HL-60 (cell line): ENCODE measurements at regions not wholly inside any gene's neighbourhood (a gene's known extent, or its start where the extent isn't known, plus 50 kb on each side); places are given as distances from the start of the nearest gene placed in this dataset.

Experiments
- POLR2AphosphoS5 ChIP-seq: IDR thresholded peaks from 2 replicates; pipeline ENCODE4 v1.6.1; 2012; ENCODE audit warnings: low read depth
- TF ChIP-seq, protein P1 (sequence below): IDR thresholded peaks from one replicate; pipeline ENCODE4 v1.5.1; 2011; ENCODE audit warnings: low read length, control low read depth, inconsistent platforms; ENCODE audit not compliant: insufficient read depth

DNA sequence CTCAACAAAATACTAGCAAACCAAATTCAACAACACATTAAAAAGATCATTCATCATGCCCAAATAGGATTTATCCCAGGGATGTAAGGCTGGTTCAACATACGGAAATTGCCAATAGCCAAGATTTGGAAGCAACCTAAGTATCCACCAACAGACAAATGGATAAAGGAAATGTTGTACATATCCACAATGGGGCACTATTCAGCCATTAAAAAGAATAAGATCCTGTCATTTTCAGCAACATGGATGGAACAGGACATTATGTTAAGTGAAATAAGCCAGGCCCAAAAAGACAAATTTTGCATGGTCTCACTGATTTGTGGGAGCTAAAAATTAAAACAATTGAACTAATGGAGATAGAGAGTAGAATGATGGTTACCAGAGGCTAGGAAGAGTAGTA is 82.0 kb upstream of the FAM241A start:
- TF ChIP-seq, protein P1, sequence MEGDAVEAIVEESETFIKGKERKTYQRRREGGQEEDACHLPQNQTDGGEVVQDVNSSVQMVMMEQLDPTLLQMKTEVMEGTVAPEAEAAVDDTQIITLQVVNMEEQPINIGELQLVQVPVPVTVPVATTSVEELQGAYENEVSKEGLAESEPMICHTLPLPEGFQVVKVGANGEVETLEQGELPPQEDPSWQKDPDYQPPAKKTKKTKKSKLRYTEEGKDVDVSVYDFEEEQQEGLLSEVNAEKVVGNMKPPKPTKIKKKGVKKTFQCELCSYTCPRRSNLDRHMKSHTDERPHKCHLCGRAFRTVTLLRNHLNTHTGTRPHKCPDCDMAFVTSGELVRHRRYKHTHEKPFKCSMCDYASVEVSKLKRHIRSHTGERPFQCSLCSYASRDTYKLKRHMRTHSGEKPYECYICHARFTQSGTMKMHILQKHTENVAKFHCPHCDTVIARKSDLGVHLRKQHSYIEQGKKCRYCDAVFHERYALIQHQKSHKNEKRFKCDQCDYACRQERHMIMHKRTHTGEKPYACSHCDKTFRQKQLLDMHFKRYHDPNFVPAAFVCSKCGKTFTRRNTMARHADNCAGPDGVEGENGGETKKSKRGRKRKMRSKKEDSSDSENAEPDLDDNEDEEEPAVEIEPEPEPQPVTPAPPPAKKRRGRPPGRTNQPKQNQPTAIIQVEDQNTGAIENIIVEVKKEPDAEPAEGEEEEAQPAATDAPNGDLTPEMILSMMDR, result no peak
- TF ChIP-seq POLR2AphosphoS5, result no peak
